ENCODE measurements at regions not wholly inside any gene's neighbourhood (a gene's known extent, or its start where the extent isn't known, plus 50 kb on each side); places are given as distances from the start of the nearest gene placed in this dataset.

- TF ChIP-seq CTCF (IDR thresholded peaks at IDR 0.05; ENCODE audit: extremely low read depth, low read depth, low read length): no peak
- Histone ChIP-seq H3K79me2 (ENCODE audit: insufficient read depth, low read length) (no peaks in the 10 kb centered on the region), H3K36me3 (ENCODE audit: insufficient read depth, low read length) (no peaks in the 10 kb centered on the region), H3K27me3 (ENCODE audit: insufficient read depth, low read length) (peaks cover 7% of the 10 kb centered on the region), H3K4me2 (ENCODE audit: insufficient read depth, low read length) (no peak overlapping the region), H2AFZ (ENCODE audit: low read length) (no peak overlapping the region), H3K4me3 (ENCODE audit: insufficient read depth, low read length) (no peak overlapping the region), H3K4me1 (ENCODE audit: insufficient read depth, low read length) (no peaks in the 10 kb centered on the region), H3K9me3 (ENCODE audit: low read depth, low read length) (no peaks in the 10 kb centered on the region), H4K20me1 (ENCODE audit: insufficient read depth, low read length) (no peaks in the 10 kb centered on the region), H3K27ac (ENCODE audit: low read depth, low read length) (no peak overlapping the region)
- no peak for DNase-seq (ENCODE audit: insufficient read length, low spot score, missing footprints)
These were observed 243.9 kb downstream of the SNX10 start for GRCh38 chr7:26535483-26536007.

GRCh38 chr7:26538216-26538615 lies 246.6 kb downstream of the SNX10 start:
- no peaks in the 10 kb centered on the region for H3K36me3 ChIP-seq (ENCODE audit: insufficient read depth, low read length)
- no peak overlapping the region for H3K4me3 ChIP-seq (ENCODE audit: insufficient read depth, low read length)
- no peak for TF ChIP-seq CTCF (IDR thresholded peaks at IDR 0.05; ENCODE audit: extremely low read depth, low read depth, low read length)
- no peaks in the 10 kb centered on the region for H3K9me3 ChIP-seq (ENCODE audit: low read depth, low read length)
- no peaks in the 10 kb centered on the region for H4K20me1 ChIP-seq (ENCODE audit: insufficient read depth, low read length)
- DNase-seq (ENCODE audit: insufficient read length, low spot score, missing footprints): no peak
- no peak overlapping the region for H3K4me2 ChIP-seq (ENCODE audit: insufficient read depth, low read length)
- H3K27ac ChIP-seq (ENCODE audit: low read depth, low read length): no peak overlapping the region
- peaks cover 7% of the 10 kb centered on the region for H3K27me3 ChIP-seq (ENCODE audit: insufficient read depth, low read length)
- H3K79me2 ChIP-seq (ENCODE audit: insufficient read depth, low read length): no peaks in the 10 kb centered on the region
- no peak overlapping the region for H2AFZ ChIP-seq (ENCODE audit: low read length)
- H3K4me1 ChIP-seq (ENCODE audit: insufficient read depth, low read length): no peaks in the 10 kb centered on the region

- no peaks in the 10 kb centered on the region for H3K9me3 ChIP-seq (ENCODE audit: low read depth, low read length)
These were observed 247.0 kb downstream of the SNX10 start for GRCh38 chr7:26538689-26539088.

GRCh38 chr7:26543340-26543739 lies 251.7 kb downstream of the SNX10 start:
- TF ChIP-seq CTCF (IDR thresholded peaks at IDR 0.05; ENCODE audit: extremely low read depth, low read depth, low read length): no peak
- no peak overlapping the region for H3K4me3 ChIP-seq (ENCODE audit: insufficient read depth, low read length)
- H3K4me1 ChIP-seq (ENCODE audit: insufficient read depth, low read length): no peaks in the 10 kb centered on the region
- no peak overlapping the region for H3K27ac ChIP-seq (ENCODE audit: low read depth, low read length)
- peaks cover 5% of the 10 kb centered on the region for H3K27me3 ChIP-seq (ENCODE audit: insufficient read depth, low read length)
- no peak overlapping the region for H2AFZ ChIP-seq (ENCODE audit: low read length)
- no peaks in the 10 kb centered on the region for H3K9me3 ChIP-seq (ENCODE audit: low read depth, low read length)
- no peaks in the 10 kb centered on the region for H3K79me2 ChIP-seq (ENCODE audit: insufficient read depth, low read length)
- no peak overlapping the region for H3K4me2 ChIP-seq (ENCODE audit: insufficient read depth, low read length)
- no peak for DNase-seq (ENCODE audit: insufficient read length, low spot score, missing footprints)
- no peaks in the 10 kb centered on the region for H3K36me3 ChIP-seq (ENCODE audit: insufficient read depth, low read length)
- no peaks in the 10 kb centered on the region for H4K20me1 ChIP-seq (ENCODE audit: insufficient read depth, low read length)

More at GRCh38 chr7:26538689-26539088, 247.0 kb downstream of the SNX10 start:
- no peak overlapping the region for H3K27ac ChIP-seq (ENCODE audit: low read depth, low read length)
- peaks cover 7% of the 10 kb centered on the region for H3K27me3 ChIP-seq (ENCODE audit: insufficient read depth, low read length)
- H3K4me2 ChIP-seq (ENCODE audit: insufficient read depth, low read length): no peak overlapping the region
- H3K4me1 ChIP-seq (ENCODE audit: insufficient read depth, low read length): no peaks in the 10 kb centered on the region
- H3K36me3 ChIP-seq (ENCODE audit: insufficient read depth, low read length): no peaks in the 10 kb centered on the region
- H4K20me1 ChIP-seq (ENCODE audit: insufficient read depth, low read length): no peaks in the 10 kb centered on the region
- DNase-seq (ENCODE audit: insufficient read length, low spot score, missing footprints): no peak
- H3K79me2 ChIP-seq (ENCODE audit: insufficient read depth, low read length): no peaks in the 10 kb centered on the region
- H2AFZ ChIP-seq (ENCODE audit: low read length): no peak overlapping the region
- no peak for TF ChIP-seq CTCF (IDR thresholded peaks at IDR 0.05; ENCODE audit: extremely low read depth, low read depth, low read length)
- no peak overlapping the region for H3K4me3 ChIP-seq (ENCODE audit: insufficient read depth, low read length)
